ENCODE measurements at regions not wholly inside any gene's neighbourhood (a gene's known extent, or its start where the extent isn't known, plus 50 kb on each side); places are given as distances from the start of the nearest gene placed in this dataset.

DNA sequence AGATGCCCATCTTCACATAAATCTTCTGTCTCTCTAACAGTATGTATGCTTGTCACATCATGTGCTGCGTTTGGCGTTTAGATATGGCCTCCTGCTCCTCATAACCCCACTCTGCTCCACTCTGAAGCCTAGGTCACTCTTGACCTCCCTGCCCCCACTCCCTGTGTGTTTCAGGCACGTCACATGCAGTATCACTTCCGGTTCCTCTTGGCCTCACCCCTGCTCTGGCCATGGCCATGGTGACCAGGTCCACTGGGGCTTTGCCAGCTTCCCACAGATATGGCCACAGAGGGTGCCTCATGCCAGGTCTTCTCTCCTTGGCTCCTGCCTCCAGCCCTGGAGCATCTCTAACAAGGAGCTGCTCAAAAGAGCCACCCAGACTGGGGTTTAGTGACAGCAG, 160.0 kb downstream of the RNF152 start:
- ChIA-PET POLR2A (no interaction called here), CTCF (interaction anchor here (1.9 kb wide), 1 partner anchor 161 kb away, joined by 5 read pairs; no protein-coding TSS in a partner anchor)
- H3K36me3 ChIP-seq (ENCODE audit: control insufficient read depth in 2 of 2, extremely low read depth in 1 of 2, insufficient read depth in 2 of 2, low read length in 2 of 2) = no peaks in the 10 kb centered on the region
- no peaks in the 10 kb centered on the region for H4K20me1 ChIP-seq (replicated peaks; ENCODE audit: control insufficient read depth, extremely low read depth, insufficient read depth, low read length)
- H3K4me2 ChIP-seq (ENCODE audit: insufficient read depth, low read length) = no peak overlapping the region
- no TSS peak for BruUV-seq (replicated peaks)
- no peaks in the 10 kb centered on the region for H3K9me1 ChIP-seq (replicated peaks; ENCODE audit: control insufficient read depth, extremely low read depth, insufficient read depth, low read length)
- H3K9me3 ChIP-seq (replicated peaks; ENCODE audit: control insufficient read depth, insufficient read depth, low read length) = no peaks in the 10 kb centered on the region
- no peaks in the 10 kb centered on the region for H3K27me3 ChIP-seq (ENCODE audit: control insufficient read depth in 2 of 2, insufficient read depth in 2 of 2, low read length in 2 of 2)
- DNase-seq (ENCODE audit: low read depth, low spot score) (no peak), FAIRE-seq (no peak)
- H3K27ac ChIP-seq (ENCODE audit: insufficient read depth, low read depth, low read length) = no peak overlapping the region
- no peaks in the 10 kb centered on the region for H3K4me1 ChIP-seq (ENCODE audit: control insufficient read depth, extremely low read depth, insufficient read depth, low read length)
- dilution Hi-C loops (cut with MboI; ENCODE audit: extremely low pct_ligation_motif_present, low sequenced_read_pairs) (no loop called here), intact Hi-C loops (cut with micrococcal nuclease) (no loop called here)
- no peaks in the 10 kb centered on the region for H3K79me2 ChIP-seq (ENCODE audit: control insufficient read depth, insufficient read depth, low read length)
- no peak overlapping the region for H3K9ac ChIP-seq (replicated peaks; ENCODE audit: extremely low read depth, insufficient read depth, low read length)
- TF ChIP-seq MYC (IDR thresholded peaks at IDR 0.05; ENCODE audit: low read depth, low read length) = no peak
- no peak for TF ChIP-seq EZH2 (IDR thresholded peaks at IDR 0.05; ENCODE audit: borderline replicate concordance, low read depth, low read length, severe bottlenecking)
- no peak for TF ChIP-seq GATA2 (IDR thresholded peaks at IDR 0.05; ENCODE audit: insufficient read depth, insufficient read length, low read depth, low read length)
- TF ChIP-seq JUN (IDR thresholded peaks at IDR 0.05; ENCODE audit: borderline replicate concordance, insufficient read depth, insufficient read length, low read depth) = no peak
- TF ChIP-seq, protein P1, sequence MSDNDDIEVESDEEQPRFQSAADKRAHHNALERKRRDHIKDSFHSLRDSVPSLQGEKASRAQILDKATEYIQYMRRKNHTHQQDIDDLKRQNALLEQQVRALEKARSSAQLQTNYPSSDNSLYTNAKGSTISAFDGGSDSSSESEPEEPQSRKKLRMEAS (IDR thresholded peaks at IDR 0.05; ENCODE audit: insufficient read depth, insufficient read length) = no peak
- TF ChIP-seq CTCF (IDR thresholded peaks at IDR 0.05; ENCODE audit: extremely low read depth in 1 of 2, insufficient read depth in 1 of 2, low read depth in 1 of 2, low read length in 2 of 2) = no peak
- no peak for TF ChIP-seq POLR2A (IDR thresholded peaks at IDR 0.05; ENCODE audit: low read depth, low read length)
- TF ChIP-seq FOS (IDR thresholded peaks at IDR 0.05; ENCODE audit: borderline replicate concordance, insufficient read depth, low read length) = no peak
- no peak for TF ChIP-seq POLR2AphosphoS5 (IDR thresholded peaks at IDR 0.05; ENCODE audit: insufficient read depth, low read depth, low read length)
- H3K4me3 ChIP-seq (replicated peaks in 1 of 3; ENCODE audit: insufficient read depth in 1 of 3, low read depth in 1 of 3, low read length in 3 of 3) = no peak overlapping the region
- H2AFZ ChIP-seq (ENCODE audit: low read depth, low read length) = no peak overlapping the region

All from endothelial cell of umbilical vein (primary cell).